ENCODE measurements at regions not wholly inside any gene's neighbourhood (a gene's known extent, or its start where the extent isn't known, plus 50 kb on each side); places are given as distances from the start of the nearest gene placed in this dataset.
A peak's percentile ranks its signal among the peaks of the same experiment; 100 is the strongest.

GRCh38 chr5:24118351-24118750, 526.4 kb downstream of the CDH10 start:
- no peak overlapping the region for H3K27ac ChIP-seq (replicated peaks; ENCODE audit: low read length)
- H3K18ac ChIP-seq (ENCODE audit: low read length) = no peak overlapping the region
- no peaks in the 10 kb centered on the region for H3K79me1 ChIP-seq (ENCODE audit: low read depth, low read length)
- no peak overlapping the region for H2BK5ac ChIP-seq (ENCODE audit: low read length)
- H2BK15ac ChIP-seq (ENCODE audit: low read length) = no peak overlapping the region
- no peak overlapping the region for H3K4ac ChIP-seq (ENCODE audit: low read length)
- no peak overlapping the region for H4K91ac ChIP-seq (ENCODE audit: low read depth, low read length, poor library complexity)
- no peak overlapping the region for H3K23ac ChIP-seq (ENCODE audit: low read depth, low read length, poor library complexity)
- H3K36me3 ChIP-seq (replicated peaks in 1 of 2; ENCODE audit: control insufficient read depth in 2 of 2, insufficient read depth in 2 of 2, low read length in 2 of 2) = no peaks in the 10 kb centered on the region
- no peak overlapping the region for H2AK5ac ChIP-seq (ENCODE audit: low read depth, low read length)
- no peak overlapping the region for H2BK120ac ChIP-seq (ENCODE audit: low read depth, low read length)
- no peak overlapping the region for H3K4me2 ChIP-seq (ENCODE audit: insufficient read depth, low read length, poor library complexity, severe bottlenecking)
- no peak overlapping the region for H2AFZ ChIP-seq (ENCODE audit: low read length)
- no peaks in the 10 kb centered on the region for H3K9me3 ChIP-seq (replicated peaks in 1 of 2; ENCODE audit: control insufficient read depth in 2 of 2, insufficient read depth in 1 of 2, low read depth in 1 of 2, low read length in 2 of 2)
- no peak for DNase-seq (ENCODE audit: low spot score)
- no peaks in the 10 kb centered on the region for H3K27me3 ChIP-seq (ENCODE audit: control insufficient read depth in 3 of 3, insufficient read depth in 3 of 3, low read depth in 1 of 3, low read length in 3 of 3)
- no peak overlapping the region for H4K8ac ChIP-seq (ENCODE audit: low read depth, low read length)
- H3K14ac ChIP-seq (ENCODE audit: low read length) = no peak overlapping the region
- no CpG with 5 or more reads among the region's 2 CpGs for WGBS, 2 donors (ENCODE audit: extremely low coverage in 2 of 2, insufficient read length in 2 of 2, insufficient replicate concordance in 1 of 2)
- H3K9ac ChIP-seq (ENCODE audit: low read depth, low read length, poor library complexity) = no peak overlapping the region
- no peaks in the 10 kb centered on the region for H3K4me1 ChIP-seq (ENCODE audit: control insufficient read depth in 2 of 2, insufficient read depth in 1 of 2, low read depth in 1 of 2, low read length in 2 of 2)
- H2BK12ac ChIP-seq (ENCODE audit: low read length) = no peak overlapping the region
- H3K4me3 ChIP-seq (ENCODE audit: low read length in 2 of 2) = no peak overlapping the region

GRCh38 chr5:24135536-24135935, 509.2 kb downstream of the CDH10 start:
- H2BK120ac ChIP-seq (ENCODE audit: low read depth, low read length) = no peak overlapping the region
- DNase-seq (ENCODE audit: low spot score) = no peak
- no peak overlapping the region for H3K14ac ChIP-seq (ENCODE audit: low read length)
- no peak overlapping the region for H4K8ac ChIP-seq (ENCODE audit: low read depth, low read length)
- no peak overlapping the region for H2BK5ac ChIP-seq (ENCODE audit: low read length)
- H4K91ac ChIP-seq (ENCODE audit: low read depth, low read length, poor library complexity) = no peak overlapping the region
- H3K4me3 ChIP-seq (ENCODE audit: low read length in 2 of 2) = no peak overlapping the region
- H2BK12ac ChIP-seq (ENCODE audit: low read length) = no peak overlapping the region
- no peak overlapping the region for H3K4me2 ChIP-seq (ENCODE audit: insufficient read depth, low read length, poor library complexity, severe bottlenecking)
- H2AFZ ChIP-seq (ENCODE audit: low read length) = no peak overlapping the region
- no peaks in the 10 kb centered on the region for H3K9me3 ChIP-seq (replicated peaks in 1 of 2; ENCODE audit: control insufficient read depth in 2 of 2, insufficient read depth in 1 of 2, low read depth in 1 of 2, low read length in 2 of 2)
- H3K36me3 ChIP-seq (replicated peaks in 1 of 2; ENCODE audit: control insufficient read depth in 2 of 2, insufficient read depth in 2 of 2, low read length in 2 of 2) = no peaks in the 10 kb centered on the region
- H3K4me1 ChIP-seq (ENCODE audit: control insufficient read depth in 2 of 2, insufficient read depth in 1 of 2, low read depth in 1 of 2, low read length in 2 of 2) = no peaks in the 10 kb centered on the region
- H3K23ac ChIP-seq (ENCODE audit: low read depth, low read length, poor library complexity) = no peak overlapping the region
- H3K4ac ChIP-seq (ENCODE audit: low read length) = no peak overlapping the region
- no peak overlapping the region for H3K18ac ChIP-seq (ENCODE audit: low read length)
- no peaks in the 10 kb centered on the region for H3K27me3 ChIP-seq (ENCODE audit: control insufficient read depth in 3 of 3, insufficient read depth in 3 of 3, low read depth in 1 of 3, low read length in 3 of 3)
- H3K27ac ChIP-seq (replicated peaks; ENCODE audit: low read length) = no peak overlapping the region
- H3K9ac ChIP-seq (ENCODE audit: low read depth, low read length, poor library complexity) = no peak overlapping the region
- no peak overlapping the region for H2BK15ac ChIP-seq (ENCODE audit: low read length)
- no peaks in the 10 kb centered on the region for H3K79me1 ChIP-seq (ENCODE audit: low read depth, low read length)
- no peak overlapping the region for H2AK5ac ChIP-seq (ENCODE audit: low read depth, low read length)

- H2BK5ac ChIP-seq (ENCODE audit: low read length) = no peak overlapping the region
- no peak overlapping the region for H2AFZ ChIP-seq (ENCODE audit: low read length)
- H3K23ac ChIP-seq (ENCODE audit: low read depth, low read length, poor library complexity) = no peak overlapping the region
- no peak overlapping the region for H2BK12ac ChIP-seq (ENCODE audit: low read length)
- no peak overlapping the region for H3K4me3 ChIP-seq (ENCODE audit: low read length in 2 of 2)
- H3K36me3 ChIP-seq (replicated peaks in 1 of 2; ENCODE audit: control insufficient read depth in 2 of 2, insufficient read depth in 2 of 2, low read length in 2 of 2) = no peaks in the 10 kb centered on the region
- H3K9me3 ChIP-seq (replicated peaks in 1 of 2; ENCODE audit: control insufficient read depth in 2 of 2, insufficient read depth in 1 of 2, low read depth in 1 of 2, low read length in 2 of 2) = no peaks in the 10 kb centered on the region
- no peak overlapping the region for H3K4me2 ChIP-seq (ENCODE audit: insufficient read depth, low read length, poor library complexity, severe bottlenecking)
- H3K27me3 ChIP-seq (ENCODE audit: control insufficient read depth in 3 of 3, insufficient read depth in 3 of 3, low read depth in 1 of 3, low read length in 3 of 3) = no peaks in the 10 kb centered on the region
- no peak for DNase-seq (ENCODE audit: low spot score)
- no peaks in the 10 kb centered on the region for H3K4me1 ChIP-seq (ENCODE audit: control insufficient read depth in 2 of 2, insufficient read depth in 1 of 2, low read depth in 1 of 2, low read length in 2 of 2)
- H2BK120ac ChIP-seq (ENCODE audit: low read depth, low read length) = no peak overlapping the region
- H3K9ac ChIP-seq (ENCODE audit: low read depth, low read length, poor library complexity) = no peak overlapping the region
- no peak overlapping the region for H4K91ac ChIP-seq (ENCODE audit: low read depth, low read length, poor library complexity)
- no peak overlapping the region for H2AK5ac ChIP-seq (ENCODE audit: low read depth, low read length)
- H3K18ac ChIP-seq (ENCODE audit: low read length) = no peak overlapping the region
- H4K8ac ChIP-seq (ENCODE audit: low read depth, low read length) = no peak overlapping the region
- no peak overlapping the region for H3K4ac ChIP-seq (ENCODE audit: low read length)
- WGBS, 2 donors (ENCODE audit: extremely low coverage in 2 of 2, insufficient read length in 2 of 2, insufficient replicate concordance in 1 of 2) = no CpG with 5 or more reads among the region's 3 CpGs
- no peak overlapping the region for H3K27ac ChIP-seq (replicated peaks; ENCODE audit: low read length)
- no peak overlapping the region for H2BK15ac ChIP-seq (ENCODE audit: low read length)
- H3K14ac ChIP-seq (ENCODE audit: low read length) = no peak overlapping the region
- no peaks in the 10 kb centered on the region for H3K79me1 ChIP-seq (ENCODE audit: low read depth, low read length)
Observed at GRCh38 chr5:24141046-24141445, 503.7 kb downstream of the CDH10 start.

GRCh38 chr5:24142341-24142740, 502.4 kb downstream of the CDH10 start:
- Histone ChIP-seq H2BK120ac (ENCODE audit: low read depth, low read length) (no peak overlapping the region), H3K27ac (replicated peaks; ENCODE audit: low read length) (no peak overlapping the region), H3K4me3 (ENCODE audit: low read length in 2 of 2) (no peak overlapping the region), H2BK12ac (ENCODE audit: low read length) (no peak overlapping the region), H2AFZ (ENCODE audit: low read length) (peak overlapping the region; percentile 17), H3K9ac (ENCODE audit: low read depth, low read length, poor library complexity) (no peak overlapping the region), H3K79me1 (ENCODE audit: low read depth, low read length) (no peaks in the 10 kb centered on the region), H2AK5ac (ENCODE audit: low read depth, low read length) (no peak overlapping the region), H4K91ac (ENCODE audit: low read depth, low read length, poor library complexity) (no peak overlapping the region), H2BK15ac (ENCODE audit: low read length) (no peak overlapping the region), H3K23ac (ENCODE audit: low read depth, low read length, poor library complexity) (no peak overlapping the region), H3K18ac (ENCODE audit: low read length) (no peak overlapping the region), H3K4me1 (ENCODE audit: control insufficient read depth in 2 of 2, insufficient read depth in 1 of 2, low read depth in 1 of 2, low read length in 2 of 2) (no peaks in the 10 kb centered on the region), H4K8ac (ENCODE audit: low read depth, low read length) (no peak overlapping the region), H3K4ac (ENCODE audit: low read length) (no peak overlapping the region), H3K14ac (ENCODE audit: low read length) (no peak overlapping the region), H2BK5ac (ENCODE audit: low read length) (no peak overlapping the region), H3K9me3 (replicated peaks in 1 of 2; ENCODE audit: control insufficient read depth in 2 of 2, insufficient read depth in 1 of 2, low read depth in 1 of 2, low read length in 2 of 2) (no peaks in the 10 kb centered on the region), H3K27me3 (ENCODE audit: control insufficient read depth in 3 of 3, insufficient read depth in 3 of 3, low read depth in 1 of 3, low read length in 3 of 3) (no peaks in the 10 kb centered on the region), H3K36me3 (replicated peaks in 1 of 2; ENCODE audit: control insufficient read depth in 2 of 2, insufficient read depth in 2 of 2, low read length in 2 of 2) (no peaks in the 10 kb centered on the region), H3K4me2 (ENCODE audit: insufficient read depth, low read length, poor library complexity, severe bottlenecking) (no peak overlapping the region)
- DNase-seq (ENCODE audit: low spot score) = no peak
- WGBS, 2 donors (ENCODE audit: extremely low coverage in 2 of 2, insufficient read length in 2 of 2, insufficient replicate concordance in 1 of 2) = no CpG with 5 or more reads among the region's 2 CpGs
